ENCODE measurements at regions not wholly inside any gene's neighbourhood (a gene's known extent, or its start where the extent isn't known, plus 50 kb on each side); places are given as distances from the start of the nearest gene placed in this dataset.

DNA sequence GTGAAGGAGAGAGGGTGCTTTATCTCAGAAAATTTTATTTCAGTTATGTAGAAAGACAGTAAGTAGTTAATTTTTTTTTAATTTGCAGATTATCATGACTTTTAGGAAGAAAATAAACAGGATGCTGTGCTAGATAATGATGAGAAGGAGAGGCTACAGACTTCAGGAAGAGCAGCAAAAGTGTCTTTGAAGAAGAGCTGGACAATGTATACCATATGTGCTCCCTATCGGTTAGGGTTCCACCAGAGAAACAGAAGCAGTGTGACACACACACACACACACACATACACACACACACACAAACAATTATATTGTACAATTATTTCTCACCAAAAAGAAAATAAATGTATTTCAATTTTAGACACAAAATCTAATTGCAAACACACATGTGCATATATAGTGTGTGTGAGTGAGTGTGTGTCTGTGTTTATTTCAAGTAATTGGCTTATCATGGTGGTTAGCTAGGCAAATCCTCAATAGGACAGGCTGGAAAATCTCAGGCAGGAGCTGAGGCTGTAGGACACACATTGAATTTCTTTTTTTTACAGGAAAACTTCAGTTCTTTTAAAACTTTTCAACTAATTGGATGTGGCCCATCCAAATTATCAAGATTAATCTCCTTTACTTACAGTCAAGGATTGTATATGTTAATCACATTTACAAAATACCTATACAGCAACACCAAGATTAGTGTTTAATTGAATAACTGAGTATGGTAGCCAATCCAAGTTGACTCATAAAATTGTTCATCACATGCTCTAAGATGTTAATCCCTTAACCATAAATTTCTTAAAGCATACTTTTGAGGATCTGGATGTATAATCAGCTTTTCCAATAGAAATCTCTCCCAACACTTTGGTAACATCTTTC lies 235.8 kb upstream of the DCN start:
- TF ChIP-seq, protein P1, sequence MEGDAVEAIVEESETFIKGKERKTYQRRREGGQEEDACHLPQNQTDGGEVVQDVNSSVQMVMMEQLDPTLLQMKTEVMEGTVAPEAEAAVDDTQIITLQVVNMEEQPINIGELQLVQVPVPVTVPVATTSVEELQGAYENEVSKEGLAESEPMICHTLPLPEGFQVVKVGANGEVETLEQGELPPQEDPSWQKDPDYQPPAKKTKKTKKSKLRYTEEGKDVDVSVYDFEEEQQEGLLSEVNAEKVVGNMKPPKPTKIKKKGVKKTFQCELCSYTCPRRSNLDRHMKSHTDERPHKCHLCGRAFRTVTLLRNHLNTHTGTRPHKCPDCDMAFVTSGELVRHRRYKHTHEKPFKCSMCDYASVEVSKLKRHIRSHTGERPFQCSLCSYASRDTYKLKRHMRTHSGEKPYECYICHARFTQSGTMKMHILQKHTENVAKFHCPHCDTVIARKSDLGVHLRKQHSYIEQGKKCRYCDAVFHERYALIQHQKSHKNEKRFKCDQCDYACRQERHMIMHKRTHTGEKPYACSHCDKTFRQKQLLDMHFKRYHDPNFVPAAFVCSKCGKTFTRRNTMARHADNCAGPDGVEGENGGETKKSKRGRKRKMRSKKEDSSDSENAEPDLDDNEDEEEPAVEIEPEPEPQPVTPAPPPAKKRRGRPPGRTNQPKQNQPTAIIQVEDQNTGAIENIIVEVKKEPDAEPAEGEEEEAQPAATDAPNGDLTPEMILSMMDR (IDR thresholded peaks at IDR 0.05): no peak
- Histone ChIP-seq H3K4me3 (no peak overlapping the region), H3K36me3 (no peaks in the 10 kb centered on the region), H3K27me3 (no peaks in the 10 kb centered on the region), H3K9ac (ENCODE audit: low read depth in 2 of 2, low read length in 2 of 2) (no peak overlapping the region), H3K4me1 (no peaks in the 10 kb centered on the region), H3K27ac (no peak overlapping the region), H3K9me3 (no peaks in the 10 kb centered on the region)
- intact Hi-C loops (cut with DNase I): no loop called here
- no peak for DNase-seq

- intact Hi-C loops (cut with DNase I): no loop called here
- no peaks in the 10 kb centered on the region for H3K9me3 ChIP-seq
These were observed 235.0 kb upstream of the DCN start for GRCh38 chr12:91417650-91418049.

DNA sequence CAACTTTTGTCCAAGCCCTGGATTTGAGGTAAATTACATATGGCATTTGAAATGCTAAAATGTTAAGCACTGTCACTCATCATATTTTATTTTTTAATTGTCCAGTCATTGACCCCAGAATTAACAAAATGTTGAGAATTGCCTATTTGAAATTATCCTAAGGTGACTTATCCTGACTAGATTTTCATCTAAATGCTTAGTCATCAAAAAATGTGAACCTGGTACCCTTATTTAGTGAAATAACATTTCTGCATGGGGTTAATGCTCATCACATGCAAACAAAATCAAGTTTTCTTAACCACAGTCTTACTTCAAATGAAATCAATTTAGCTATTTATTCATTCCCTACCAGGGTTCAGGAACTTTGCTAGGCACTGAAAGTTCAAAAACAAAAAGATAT lies 232.0 kb upstream of the DCN start:
- no peaks in the 10 kb centered on the region for H3K36me3 ChIP-seq
- TF ChIP-seq, protein P1 (IDR thresholded peaks at IDR 0.05): no peak
- H3K4me1 ChIP-seq: no peaks in the 10 kb centered on the region
- no peak for DNase-seq
- H3K9me3 ChIP-seq: no peaks in the 10 kb centered on the region
- H3K9ac ChIP-seq (ENCODE audit: low read depth in 2 of 2, low read length in 2 of 2): no peak overlapping the region
- H3K4me3 ChIP-seq: no peak overlapping the region
- no peaks in the 10 kb centered on the region for H3K27me3 ChIP-seq
- no peak overlapping the region for H3K27ac ChIP-seq
- intact Hi-C loops (cut with DNase I): no loop called here

More at GRCh38 chr12:91417650-91418049, 235.0 kb upstream of the DCN start:
- Histone ChIP-seq H3K36me3 (no peaks in the 10 kb centered on the region), H3K4me1 (no peaks in the 10 kb centered on the region), H3K9ac (ENCODE audit: low read depth in 2 of 2, low read length in 2 of 2) (no peak overlapping the region), H3K27ac (no peak overlapping the region), H3K4me3 (no peak overlapping the region), H3K27me3 (no peaks in the 10 kb centered on the region)
- DNase-seq: no peak
- TF ChIP-seq, protein P1 (IDR thresholded peaks at IDR 0.05): no peak

- Histone ChIP-seq H3K36me3 (no peaks in the 10 kb centered on the region), H3K9me3 (no peaks in the 10 kb centered on the region), H3K27ac (peak overlapping the region; percentile 37), H3K27me3 (no peaks in the 10 kb centered on the region), H3K4me1 (no peaks in the 10 kb centered on the region), H3K4me3 (no peak overlapping the region), H3K9ac (ENCODE audit: low read depth in 2 of 2, low read length in 2 of 2) (no peak overlapping the region)
- TF ChIP-seq, protein P1 (IDR thresholded peaks at IDR 0.05): no peak
- DNase-seq: peak; percentile 40
- intact Hi-C loops (cut with DNase I): no loop called here
These were observed 231.2 kb upstream of the DCN start for GRCh38 chr12:91413581-91414546.

- H3K9ac ChIP-seq (ENCODE audit: low read depth in 2 of 2, low read length in 2 of 2): no peak overlapping the region
- intact Hi-C loops (cut with DNase I): no loop called here
These were observed 224.3 kb upstream of the DCN start for GRCh38 chr12:91406920-91407341.

More at GRCh38 chr12:91406920-91407341, 224.3 kb upstream of the DCN start:
- H3K27me3 ChIP-seq: no peaks in the 10 kb centered on the region
- DNase-seq: peak; percentile 24
- H3K27ac ChIP-seq: peak overlapping the region; percentile 46
- H3K4me3 ChIP-seq: no peak overlapping the region
- TF ChIP-seq, protein P1 (IDR thresholded peaks at IDR 0.05): no peak
- no peaks in the 10 kb centered on the region for H3K9me3 ChIP-seq
- H3K4me1 ChIP-seq: no peaks in the 10 kb centered on the region
- H3K36me3 ChIP-seq: no peaks in the 10 kb centered on the region

All from colonic mucosa (tissue), 4 donors.